Mammary epithelial cell (primary cell): ENCODE measurements at regions not wholly inside any gene's neighbourhood (a gene's known extent, or its start where the extent isn't known, plus 50 kb on each side); places are given as distances from the start of the nearest gene placed in this dataset.

Experiments used
- CTCF ChIP-seq, 2 donors: IDR thresholded peaks in 1 of 2; conservative IDR thresholded peaks in 1 of 2; 2 replicates each; pipeline ENCODE4 v1.5.1; 2011 to 2012; ENCODE audit warnings: inconsistent platforms in 2 of 2, low read length in 2 of 2, mild to moderate bottlenecking in 2 of 2, control low read depth in 1 of 2, low read depth in 1 of 2; ENCODE audit not compliant: insufficient read depth in 1 of 2; ENCODE audit errors: extremely low read depth in 1 of 2
- EZH2 ChIP-seq: IDR thresholded peaks from 2 replicates; pipeline ENCODE4 v1.6.1; 2012; ENCODE audit warnings: low read length, inconsistent platforms, borderline replicate concordance

GRCh38 chr5:88515881-88516819, 247.5 kb upstream of the TMEM161B start:
- TF ChIP-seq CTCF (conservative IDR thresholded peaks at IDR 0.05 in 1 of 2, IDR thresholded peaks at IDR 0.05 in 1 of 2; ENCODE audit: extremely low read depth in 1 of 2, insufficient read depth in 1 of 2, low read depth in 1 of 2, low read length in 2 of 2) (no peak), EZH2 (no peak)
